Islet of Langerhans (tissue), 1 donor: ENCODE measurements at regions not wholly inside any gene's neighbourhood (a gene's known extent, or its start where the extent isn't known, plus 50 kb on each side); places are given as distances from the start of the nearest gene placed in this dataset.

Source experiments
- FAIRE-seq: peaks from one replicate; lab custom pipeline; 2011; peaks lifted over from hg19 to GRCh38; lab: Jason Lieb, UNC

DNA sequence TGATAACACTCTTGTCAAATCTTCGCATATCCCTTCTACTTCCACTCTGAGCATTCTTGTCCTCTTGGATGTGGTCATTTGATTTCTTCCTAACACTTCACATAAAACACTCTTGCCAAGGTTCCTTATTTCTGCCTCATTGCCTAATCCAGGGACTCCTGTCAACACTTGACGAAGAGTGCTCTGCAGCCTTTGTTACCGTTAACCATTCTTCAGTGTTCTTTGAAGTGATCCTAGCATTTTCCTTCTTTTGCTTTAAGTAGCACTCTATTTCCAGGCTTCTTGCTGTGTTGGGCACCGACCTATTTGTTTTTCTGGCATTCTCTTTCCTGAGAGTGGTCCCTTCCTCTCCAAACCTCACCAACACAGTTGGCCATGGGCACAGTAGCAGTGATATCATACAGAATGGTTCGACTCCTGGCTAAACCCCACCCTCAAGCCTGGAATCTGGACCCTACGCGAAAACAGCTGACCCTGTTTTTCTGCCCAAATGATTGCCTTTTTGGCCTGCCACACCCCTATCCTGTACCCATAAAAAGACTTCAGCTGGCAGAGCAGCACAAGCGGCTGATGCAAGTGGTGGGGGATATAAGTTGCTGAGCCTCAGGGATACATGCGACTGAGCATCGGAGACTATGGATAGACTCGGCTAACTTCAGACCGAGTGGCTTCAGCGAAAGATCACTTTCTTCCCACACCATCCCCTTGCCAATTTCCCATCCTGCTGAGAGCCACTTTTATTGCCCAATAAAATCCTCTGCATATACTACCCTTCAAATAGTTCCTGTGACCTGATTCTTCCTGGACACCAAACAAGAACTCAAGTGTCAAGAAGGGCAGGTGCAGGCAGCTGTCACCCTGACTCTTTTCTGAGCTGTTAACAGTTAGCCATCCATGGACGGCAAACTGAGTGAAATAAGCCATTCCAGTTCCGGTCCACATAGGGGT, 820.6 kb downstream of the CCSER2 start:
- no peak for FAIRE-seq

DNA sequence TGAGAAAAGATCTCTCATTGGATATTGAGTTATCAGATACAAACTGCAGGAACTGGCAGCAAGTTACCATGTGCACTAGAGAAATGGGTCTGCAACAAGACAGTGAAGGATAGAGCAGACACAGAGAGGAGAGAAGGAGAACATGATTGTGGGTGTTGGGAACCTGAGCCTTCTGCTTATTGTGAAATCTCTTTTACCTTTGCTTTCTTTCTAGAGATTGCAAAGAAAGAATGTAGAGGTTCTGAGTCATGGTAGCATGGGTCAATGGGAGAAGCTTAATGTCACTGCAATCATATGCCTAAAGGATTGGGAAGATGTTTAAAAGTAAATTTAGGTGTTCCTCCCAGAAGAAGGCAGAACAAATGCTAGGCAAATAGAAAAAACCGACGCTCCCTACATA, 821.4 kb downstream of the CCSER2 start:
- no peak for FAIRE-seq

DNA sequence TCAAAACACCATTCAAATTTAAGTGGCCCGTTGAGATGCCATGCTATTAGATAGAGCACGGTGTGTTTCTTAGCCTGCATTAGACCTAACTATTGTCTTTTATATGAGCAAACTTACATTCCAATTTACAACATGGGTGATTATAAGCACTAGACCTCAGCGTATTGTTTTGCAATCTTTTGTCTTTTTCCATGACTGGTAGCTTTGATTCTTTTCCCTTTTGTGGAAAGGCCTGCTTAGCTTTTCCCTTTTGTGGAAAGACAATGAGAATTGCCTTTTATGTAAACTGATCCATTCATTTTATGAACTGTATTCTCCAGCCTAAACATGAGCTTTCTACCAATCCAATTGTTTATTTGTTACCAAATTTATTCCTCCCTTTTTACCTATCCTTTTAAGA, 823.1 kb downstream of the CCSER2 start:
- FAIRE-seq, result no peak

DNA sequence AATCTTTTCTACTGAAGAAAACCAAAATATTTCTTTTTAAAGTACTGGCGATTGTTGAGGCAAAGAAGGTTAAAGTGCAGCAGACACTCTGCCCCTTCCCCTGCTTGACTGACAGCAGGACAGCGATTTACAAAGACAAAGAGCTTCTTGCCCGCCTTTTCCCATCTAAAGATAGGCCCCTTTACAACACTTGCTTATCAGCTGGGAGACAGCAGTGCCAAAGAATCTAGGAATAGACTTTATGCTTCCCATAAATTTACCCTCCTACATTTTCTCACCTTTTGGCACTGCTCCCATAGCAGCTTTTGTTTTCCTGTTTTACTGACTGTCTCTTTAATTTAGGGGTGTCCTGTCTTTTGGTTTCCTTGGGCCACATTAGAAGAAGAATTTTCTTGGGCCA, 824.1 kb downstream of the CCSER2 start:
- FAIRE-seq, result no peak

DNA sequence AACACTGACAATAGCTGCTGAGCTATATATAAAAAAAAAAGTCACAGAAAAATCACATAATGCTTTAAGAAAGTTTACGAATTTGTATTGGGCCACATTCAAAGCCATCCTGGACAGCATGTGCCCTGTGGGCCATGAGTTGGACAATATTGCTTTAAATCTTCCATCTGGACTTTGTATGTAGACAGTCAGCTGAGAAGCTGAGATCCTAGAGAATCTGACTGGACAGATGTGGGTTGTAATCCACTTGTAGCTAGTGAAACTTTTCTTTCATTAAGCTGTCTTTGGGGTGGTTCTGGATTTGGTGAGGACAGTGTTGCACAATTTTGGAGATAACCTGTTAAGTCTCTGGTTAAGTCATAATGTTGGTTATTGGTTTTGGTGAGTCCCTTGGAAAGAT, 824.5 kb downstream of the CCSER2 start:
- FAIRE-seq, result no peak

DNA sequence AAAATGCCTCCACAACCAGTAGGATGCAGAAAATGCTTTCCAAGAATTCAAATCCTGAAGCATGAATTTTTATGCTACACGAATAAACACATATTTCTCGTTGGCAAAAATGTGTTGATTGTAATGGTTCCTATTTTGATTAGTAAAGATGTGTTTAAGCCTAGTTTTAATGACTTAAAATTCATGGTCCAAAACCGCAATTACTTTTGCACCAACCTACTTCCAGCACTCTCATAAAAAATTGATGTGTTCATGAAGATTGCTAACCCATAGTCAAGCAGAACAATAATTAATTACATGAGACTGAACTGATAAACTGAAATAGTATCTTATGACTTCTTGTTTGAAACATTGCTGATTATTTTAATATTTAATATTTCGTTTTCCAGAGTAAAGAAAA, 828.8 kb downstream of the CCSER2 start:
- no peak for FAIRE-seq

DNA sequence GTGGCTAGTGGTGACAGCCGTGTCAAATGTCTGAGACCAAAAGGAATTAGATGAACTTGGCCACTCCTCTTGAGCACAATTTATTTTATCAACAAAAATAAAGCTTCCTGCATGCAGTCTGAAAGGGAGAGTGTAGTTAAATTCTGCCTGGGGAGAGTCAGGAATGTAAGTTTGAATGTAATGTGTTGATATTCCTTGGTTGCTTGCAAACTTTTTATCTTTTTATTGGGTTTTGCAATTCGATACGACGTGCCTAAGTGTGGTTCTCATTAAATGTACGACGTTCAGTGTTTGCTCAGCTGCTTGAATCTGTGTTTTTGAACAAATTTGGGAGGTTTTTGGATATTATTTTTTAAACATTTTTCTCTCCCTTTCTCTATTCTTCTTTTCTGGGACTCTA, 839.9 kb downstream of the CCSER2 start:
- FAIRE-seq, result no peak

DNA sequence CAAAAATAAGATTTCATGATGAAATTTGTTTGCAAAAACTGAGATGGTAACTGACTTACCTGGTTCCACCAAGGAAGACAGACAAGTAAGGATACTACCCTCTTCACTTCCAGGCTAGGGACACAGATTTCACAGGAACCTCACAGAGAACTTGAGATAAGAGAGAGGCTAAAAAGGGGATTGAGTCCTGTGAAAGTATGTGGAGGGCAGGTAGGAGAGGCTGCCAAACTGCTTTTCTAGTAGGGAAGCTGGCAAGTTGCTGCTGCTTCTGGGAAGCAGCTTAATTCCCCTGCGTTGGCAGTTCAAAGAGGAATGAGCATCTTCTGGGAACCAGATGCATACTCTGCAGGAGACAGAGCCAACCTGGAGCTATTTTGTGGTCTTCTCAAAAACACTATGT, 841.6 kb downstream of the CCSER2 start:
- FAIRE-seq, result no peak

DNA sequence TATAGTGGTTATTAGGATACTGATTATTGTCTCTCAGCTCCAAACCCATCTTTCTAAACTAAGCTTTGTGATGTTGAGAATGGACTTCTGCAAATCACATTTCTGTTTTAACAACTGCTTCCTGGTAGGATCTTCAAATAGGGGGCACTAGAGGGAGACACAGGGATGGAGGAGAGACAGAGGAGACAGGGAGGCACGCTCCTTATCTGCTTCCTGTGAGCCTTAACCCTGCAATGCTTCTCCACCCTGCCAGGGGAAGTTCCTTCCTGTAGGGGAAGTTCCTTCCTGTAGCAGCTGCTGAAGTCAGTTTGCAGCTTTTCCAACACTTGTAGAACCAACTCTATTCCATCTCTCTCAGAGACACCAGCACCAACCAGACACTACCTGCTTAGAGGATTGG, 847.2 kb downstream of the CCSER2 start:
- no peak for FAIRE-seq

DNA sequence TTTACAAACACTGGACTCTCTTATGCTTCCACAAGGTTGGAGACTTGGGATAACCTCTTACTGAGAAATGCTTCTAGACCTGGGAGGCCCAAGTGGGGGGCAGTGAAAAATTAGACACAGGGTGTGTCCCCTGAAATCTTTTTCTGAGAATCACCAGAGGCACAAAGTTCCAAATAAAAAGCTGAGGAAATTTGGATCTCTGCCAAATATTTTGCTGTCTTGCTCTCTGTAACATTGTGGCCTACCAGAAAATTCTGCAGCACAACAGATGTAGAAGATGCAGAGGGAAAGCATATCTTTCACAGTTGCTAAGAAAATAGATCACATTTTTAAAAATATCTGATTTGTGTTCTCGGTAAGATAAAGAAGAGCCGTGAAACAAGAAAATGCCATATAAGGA, 849.4 kb downstream of the CCSER2 start:
- FAIRE-seq, result no peak

DNA sequence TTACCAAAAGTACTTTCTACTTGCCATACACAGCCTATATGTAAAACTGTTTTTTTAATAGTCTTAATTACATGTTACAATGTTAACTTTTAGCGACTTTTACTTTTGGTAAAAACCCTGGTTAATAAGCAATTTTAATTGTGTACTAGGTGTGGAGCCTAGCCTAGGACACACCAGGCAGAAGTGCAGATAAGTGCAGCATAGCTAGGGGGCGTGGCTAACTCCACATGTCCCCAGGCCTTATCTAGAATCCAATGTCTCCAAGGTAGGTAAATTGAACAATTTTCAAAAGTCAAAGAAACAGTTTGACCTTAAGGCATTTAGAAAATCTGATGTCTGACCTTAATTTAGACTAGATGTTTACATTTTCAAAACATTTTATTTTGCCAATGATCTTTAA, 858.7 kb downstream of the CCSER2 start:
- FAIRE-seq, result no peak

DNA sequence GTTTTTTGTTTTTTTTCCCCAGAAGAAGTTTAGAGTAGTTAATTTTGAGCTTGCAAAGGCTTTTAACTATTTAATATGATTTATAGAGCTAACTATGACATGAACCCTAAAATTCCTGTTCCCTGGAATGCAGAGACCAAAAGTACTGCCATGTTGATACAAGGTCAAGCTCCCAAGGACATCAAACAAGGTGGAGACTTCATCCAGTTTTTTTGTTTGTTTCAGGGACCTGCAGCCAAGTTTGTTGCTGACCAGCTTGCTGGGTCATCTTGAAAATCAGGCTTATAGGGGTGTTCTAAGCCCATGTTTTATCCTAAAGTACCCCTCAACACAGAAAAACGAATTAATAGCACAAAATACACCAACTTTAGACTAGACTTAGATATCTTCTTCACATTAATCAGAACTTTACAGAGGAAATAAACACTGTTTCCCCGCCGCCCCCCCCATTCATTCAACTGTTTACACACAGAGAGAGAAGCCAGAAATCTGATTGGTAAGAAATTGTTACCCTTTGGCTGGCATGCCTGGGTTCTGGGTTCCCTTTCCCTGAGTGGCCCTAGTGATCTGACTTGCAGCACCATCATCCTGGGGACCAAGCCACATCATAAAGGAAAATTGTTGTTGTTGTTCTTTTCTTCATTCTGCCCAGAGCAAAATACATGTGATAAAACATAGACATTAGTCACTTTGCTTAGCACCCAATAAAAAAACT, 860.5 kb downstream of the CCSER2 start:
- FAIRE-seq, result no peak

DNA sequence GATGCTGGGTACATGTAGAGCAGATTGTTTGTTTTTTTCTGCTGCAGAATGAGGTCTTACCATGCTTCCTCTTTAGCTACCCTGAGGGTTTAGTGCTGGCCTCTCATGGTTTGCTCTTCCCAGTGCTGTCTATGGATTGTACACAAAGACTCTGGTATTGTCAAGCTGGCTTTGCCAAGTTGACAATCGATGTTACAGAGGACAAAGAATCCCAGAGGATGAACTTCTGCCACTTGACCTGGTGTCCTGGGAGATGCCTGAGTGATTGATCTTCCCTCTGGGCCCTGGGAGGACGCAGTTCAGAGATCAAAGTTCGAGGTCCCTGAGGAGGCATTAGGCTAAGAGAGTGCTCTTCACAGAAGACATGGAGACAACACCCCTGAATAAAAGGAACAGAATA, 865.4 kb downstream of the CCSER2 start:
- FAIRE-seq, result no peak

DNA sequence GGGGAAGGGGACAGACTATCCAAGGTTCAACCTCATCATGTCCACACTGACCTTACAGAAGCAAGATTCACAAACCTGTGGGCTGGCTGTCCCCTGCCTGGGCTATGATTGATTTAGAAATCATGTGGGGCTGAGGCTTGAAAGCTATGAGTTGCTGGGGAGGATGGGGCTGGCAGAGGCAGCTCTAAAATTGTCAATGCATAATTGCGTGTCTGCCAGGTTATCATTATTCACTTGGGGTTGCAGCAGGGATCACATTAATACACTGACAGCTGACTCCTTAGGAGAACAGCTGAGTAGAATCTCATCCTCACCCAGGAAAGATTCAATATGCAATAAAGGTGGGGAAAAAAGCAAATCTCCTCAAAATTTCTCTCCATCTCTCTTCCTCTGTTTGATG, 866.3 kb downstream of the CCSER2 start:
- no peak for FAIRE-seq

DNA sequence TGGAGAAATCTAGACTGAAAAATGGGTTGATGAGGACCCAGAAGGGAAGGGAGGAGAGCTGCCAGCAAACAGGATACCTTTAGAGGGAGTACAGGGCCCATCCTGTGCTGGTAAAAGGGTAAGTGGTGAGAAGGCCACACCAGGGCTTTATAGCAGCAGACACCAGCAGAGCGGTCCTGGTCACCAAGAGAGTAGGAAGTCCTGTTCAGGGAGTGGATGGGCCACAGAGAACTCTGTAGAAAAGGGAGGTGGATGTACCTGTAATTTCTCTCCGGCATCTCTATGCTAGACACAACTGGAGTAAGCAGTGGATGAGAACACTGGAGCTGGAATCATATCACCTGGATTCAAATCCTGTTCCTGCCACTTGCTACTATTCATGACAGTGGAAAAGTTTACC, 867.2 kb downstream of the CCSER2 start:
- FAIRE-seq, result no peak

DNA sequence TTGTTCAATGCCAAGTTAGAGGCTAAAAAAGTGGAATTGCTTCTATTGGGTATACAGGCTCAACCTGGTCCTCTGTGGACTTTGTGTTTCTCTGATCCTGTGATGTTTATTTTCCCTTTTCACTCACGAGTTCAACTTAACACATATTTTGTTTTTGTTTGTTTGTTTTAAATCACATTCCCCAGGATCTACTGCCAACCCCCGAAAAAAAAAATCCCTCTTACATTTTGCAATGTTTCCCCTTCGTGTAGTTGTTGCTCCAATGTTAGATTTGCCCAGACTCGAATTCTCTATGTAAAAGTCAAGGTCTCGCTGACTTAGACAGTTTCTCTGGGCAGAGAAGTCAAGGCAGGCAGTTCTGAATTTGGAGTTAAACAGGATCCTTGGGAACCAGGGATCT, 876.4 kb downstream of the CCSER2 start:
- no peak for FAIRE-seq

DNA sequence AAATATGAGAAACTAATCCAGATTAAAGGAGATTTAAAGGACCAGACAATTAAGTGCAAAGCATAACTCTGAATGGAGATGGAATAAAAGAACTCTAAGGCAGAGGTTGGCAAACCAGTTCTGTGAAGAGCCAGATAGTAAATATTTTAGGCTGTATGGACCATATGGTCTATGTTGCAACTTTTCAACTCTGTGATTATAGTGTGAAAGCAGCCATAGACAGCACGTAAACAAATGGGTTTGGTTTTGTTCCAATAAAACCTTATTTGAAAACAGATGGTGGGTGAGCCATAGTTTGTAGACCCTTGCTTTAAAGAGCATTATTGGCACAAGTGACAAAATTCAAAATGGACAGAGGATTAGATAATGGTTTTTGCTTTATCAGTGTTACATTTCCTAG, 884.1 kb downstream of the CCSER2 start:
- no peak for FAIRE-seq

DNA sequence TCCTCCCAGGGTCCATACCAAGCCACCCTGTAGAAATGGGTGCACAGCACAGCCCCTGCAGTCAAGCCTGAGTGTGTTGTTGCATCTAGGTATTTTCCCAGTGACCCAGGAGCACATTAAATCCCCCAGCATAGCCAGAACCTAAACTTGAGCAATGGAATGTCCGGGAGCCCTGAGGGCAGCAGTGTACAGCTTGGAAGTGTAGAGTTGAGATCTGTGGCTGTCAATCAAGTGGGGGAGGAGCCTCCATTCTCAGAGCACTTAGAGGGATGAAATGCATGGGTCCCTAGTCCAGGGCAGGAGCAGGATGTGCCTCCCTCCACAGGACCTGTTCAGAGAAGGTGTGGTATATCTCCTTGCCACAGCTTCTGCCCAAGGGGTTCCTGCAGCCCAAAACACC, 885.1 kb downstream of the CCSER2 start:
- FAIRE-seq, result no peak

DNA sequence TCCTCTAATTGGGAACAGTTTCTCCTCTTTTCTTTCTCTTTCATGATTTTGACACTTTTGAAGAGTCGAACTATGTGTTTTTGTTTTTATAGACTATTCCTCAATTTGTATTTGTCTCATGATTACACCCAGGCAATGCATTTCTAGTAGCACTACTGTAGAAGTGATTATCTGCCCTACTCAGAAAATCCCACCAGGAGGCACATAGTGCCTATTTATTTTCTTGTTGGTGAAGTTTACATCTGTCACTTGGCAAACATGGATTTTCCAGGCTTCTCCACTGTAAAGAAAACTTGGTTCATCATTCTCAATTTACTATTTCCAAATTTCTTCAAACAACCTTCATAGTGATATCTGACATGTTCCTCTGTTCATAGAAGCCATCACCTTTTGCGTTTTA, 893.9 kb downstream of the CCSER2 start:
- no peak for FAIRE-seq

DNA sequence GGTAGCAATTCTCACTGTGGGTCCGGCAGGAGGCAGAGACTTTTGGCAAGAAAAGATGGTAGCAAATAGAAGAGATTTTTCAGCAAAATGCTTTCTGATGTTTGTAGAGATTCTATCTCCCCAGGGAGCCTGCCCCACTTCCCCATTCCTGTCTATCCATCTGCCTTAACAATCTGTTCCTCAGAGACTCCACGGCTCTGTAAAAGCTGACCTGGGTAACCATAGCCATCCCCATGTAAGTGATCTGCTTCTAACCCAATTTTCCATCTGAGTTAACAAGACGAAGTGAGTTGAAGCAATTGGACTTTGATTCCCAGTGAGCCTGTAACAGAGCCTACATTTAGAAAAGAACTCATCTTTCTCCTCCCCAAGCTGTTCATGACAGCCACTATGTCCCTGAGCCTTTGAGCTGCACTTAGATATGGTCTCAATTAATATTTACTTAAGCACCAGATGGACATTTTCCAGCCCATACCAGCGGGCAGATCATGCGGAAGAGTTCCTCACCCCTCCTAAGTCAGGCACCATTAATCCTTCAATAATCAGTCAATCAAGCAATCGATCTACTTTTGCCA, 896.1 kb downstream of the CCSER2 start:
- no peak for FAIRE-seq

DNA sequence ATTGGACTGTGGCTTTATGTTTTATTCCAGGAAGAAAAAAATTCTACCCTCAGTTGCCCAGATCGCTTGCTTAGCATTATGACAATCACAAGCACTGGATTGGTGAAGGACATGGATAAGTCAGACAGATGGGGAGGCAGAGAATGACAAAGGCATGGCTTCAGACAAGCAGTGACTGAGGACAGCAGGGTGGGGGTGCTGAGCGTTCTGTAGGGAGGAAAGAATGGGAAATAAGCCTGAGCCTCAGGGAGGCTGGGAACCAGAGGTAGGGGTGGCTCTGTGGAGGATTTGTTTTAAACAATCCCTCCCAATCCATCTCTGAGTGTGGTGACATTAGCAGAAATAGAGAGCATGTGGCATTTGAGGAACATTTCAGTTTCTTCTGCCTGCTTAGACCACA, 896.9 kb downstream of the CCSER2 start:
- no peak for FAIRE-seq

DNA sequence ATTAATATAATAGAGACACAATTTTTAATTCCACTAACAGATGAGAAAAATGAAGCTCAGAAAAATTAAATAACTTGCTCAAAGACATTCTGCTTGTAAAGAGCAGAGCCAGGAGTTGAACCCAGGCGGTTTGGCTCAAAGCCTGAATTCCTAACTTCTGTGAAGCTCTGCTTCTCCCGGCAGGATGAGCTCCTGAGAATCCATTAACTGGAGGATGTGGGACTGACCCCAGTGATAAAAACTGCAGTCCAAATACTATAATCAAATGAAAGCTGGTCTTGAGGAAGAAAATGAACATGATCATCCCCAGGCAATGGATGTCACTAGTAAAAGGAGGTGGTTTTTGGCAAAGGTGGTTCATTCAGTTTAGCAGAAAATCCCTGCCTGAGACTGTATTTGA, 898.2 kb downstream of the CCSER2 start:
- FAIRE-seq, result no peak

DNA sequence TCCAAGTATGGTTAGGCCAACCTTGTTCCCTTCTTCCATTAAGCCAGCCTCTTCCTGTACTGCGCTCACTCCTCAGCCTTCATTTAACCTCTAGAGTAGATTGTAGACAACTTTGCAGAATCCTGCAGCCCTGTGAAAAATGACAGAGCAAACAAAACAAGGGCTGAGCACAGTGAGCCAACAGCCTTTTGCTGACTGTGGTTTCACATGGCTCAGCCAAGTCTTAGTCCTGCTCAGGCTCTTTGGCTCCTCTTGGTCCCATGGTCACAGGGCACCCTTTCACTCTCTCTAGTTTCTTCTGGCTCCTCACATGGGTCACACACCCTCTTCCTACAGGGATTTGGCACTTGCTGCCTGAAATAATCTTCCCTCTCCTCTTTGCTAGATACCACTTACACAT, 900.3 kb downstream of the CCSER2 start:
- no peak for FAIRE-seq
